ENCODE measurements at regions not wholly inside any gene's neighbourhood (a gene's known extent, or its start where the extent isn't known, plus 50 kb on each side); places are given as distances from the start of the nearest gene placed in this dataset.

GRCh38 chr20:11555510-11555909, 362.2 kb upstream of the BTBD3 start (continued):
- TF ChIP-seq KIAA2018 (CRISPR knock-in tag; IDR thresholded peaks at IDR 0.05; ENCODE audit: borderline replicate concordance) (no peak), REL (CRISPR knock-in tag; conservative IDR thresholded peaks at IDR 0.05) (no peak)

GRCh38 chr20:11556410-11556809, 361.3 kb upstream of the BTBD3 start:
- in situ Hi-C loops (cut with HindIII; ENCODE audit: extremely low pct_ligation_motif_present, low pct_unique_long_range_greater_than_20kb): no loop called here
- Histone ChIP-seq H3K27me3 (ENCODE audit: control insufficient read depth in 1 of 2, insufficient read depth in 2 of 2, low read length in 2 of 2) (no peaks in the 10 kb centered on the region), H3K79me2 (ENCODE audit: insufficient read depth, low read length) (no peaks in the 10 kb centered on the region), H3K4me3 (replicated peaks in 1 of 3; ENCODE audit: insufficient read depth in 1 of 3, low read depth in 2 of 3, low read length in 3 of 3) (no peak overlapping the region), H4K20me1 (ENCODE audit: insufficient read depth, low read length) (no peaks in the 10 kb centered on the region), H3K9me3 (ENCODE audit: low read length) (no peaks in the 10 kb centered on the region), H3K4me1 (ENCODE audit: insufficient read depth, low read length) (no peaks in the 10 kb centered on the region), H3K27ac (ENCODE audit: extremely low read length, insufficient read depth, low read length) (no peak overlapping the region), H3K36me3 (replicated peaks in 1 of 2; ENCODE audit: control insufficient read depth in 1 of 2, insufficient read depth in 2 of 2, low read length in 2 of 2) (no peaks in the 10 kb centered on the region), H3K9ac (ENCODE audit: insufficient read depth, low read depth, low read length) (no peak overlapping the region), H3K4me2 (ENCODE audit: low read depth, low read length) (no peak overlapping the region), H2AFZ (ENCODE audit: low read length) (no peak overlapping the region)
- ATAC-seq: no peak
- DNase-seq (ENCODE audit: low spot score): no peak
- no peak for FAIRE-seq
- 20% methylated on average over 2 of the region's 2 CpGs for WGBS (ENCODE audit: low lambda C conversion rate)
- no TSS peak for BruUV-seq (replicated peaks)
- ChIA-PET POLR2A (no interaction called here), CTCF (ENCODE audit: low intra/inter-chr PET ratio, low total read pairs) (no interaction called here)
- intact Hi-C loops (cut with micrococcal nuclease; ENCODE audit: unreplicated experiment): no loop called here
- TF ChIP-seq KMT2A (CRISPR knock-in tag; IDR thresholded peaks at IDR 0.05) (no peak), ZFP90 (CRISPR knock-in tag; IDR thresholded peaks at IDR 0.05; ENCODE audit: borderline replicate concordance) (no peak), ZBTB25 (CRISPR knock-in tag; IDR thresholded peaks at IDR 0.05) (no peak), KIAA2018 (CRISPR knock-in tag; IDR thresholded peaks at IDR 0.05; ENCODE audit: borderline replicate concordance) (no peak)
